OCI-LY7 (cell line): ENCODE measurements at regions not wholly inside any gene's neighbourhood (a gene's known extent, or its start where the extent isn't known, plus 50 kb on each side); places are given as distances from the start of the nearest gene placed in this dataset.

ENCODE experiments used
- BruUV-seq: library from RNA; stranded (reverse); fragments of 400-500 nt; replicated peaks from 2 replicates; lab custom pipeline; 2021; lab: Mats Ljungman, UMichigan
- CTCF ChIA-PET: fragments of 300-600 bp; sonication (Branson Sonifier 250); formaldehyde crosslinking; loops from one replicate; lab custom pipeline; 2022; ENCODE audit warnings: antibody characterized with exemption; ENCODE audit not compliant: unreplicated experiment; lab: Charles Lee
- POLR2A ChIA-PET: fragments of 300-600 bp; sonication (Branson Sonifier 250); formaldehyde crosslinking; loops from one replicate; lab custom pipeline; 2022; ENCODE audit warnings: antibody characterized with exemption; lab: Charles Lee
- DNase-seq: peaks from one replicate; pipeline ENCODE4 v3.0.0-alpha.2; 2015; ENCODE audit warnings: low spot score
- H2AFZ ChIP-seq: fragments of 200-600 bp; sonication (generic), shearing (Covaris generic); 2 replicates; pipeline ENCODE4 v1.6.1; 2014; ENCODE audit warnings: mild to moderate bottlenecking, antibody characterized with exemption, low read length, moderate library complexity
- H3K27ac ChIP-seq: fragments of 200-600 bp; sonication (generic); 2 replicates; pipeline ENCODE4 v1.5.1; 2014; ENCODE audit warnings: mixed run types, low read depth, mild to moderate bottlenecking, moderate library complexity, low read length, inconsistent platforms; ENCODE audit not compliant: poor library complexity, severe bottlenecking
- H3K36me3 ChIP-seq: fragments of 200-600 bp; sonication (generic); 2 replicates; pipeline ENCODE4 v1.6.1; 2014; ENCODE audit warnings: mild to moderate bottlenecking, antibody characterized with exemption, low read length, moderate library complexity, mixed read lengths; ENCODE audit not compliant: insufficient read depth
- H3K4me1 ChIP-seq: fragments of 200-600 bp; sonication (generic); 2 replicates; pipeline ENCODE4 v1.5.1; 2014; ENCODE audit warnings: mild to moderate bottlenecking, low read length; ENCODE audit not compliant: insufficient read depth, poor library complexity, severe bottlenecking
- H3K4me2 ChIP-seq: fragments of 200-600 bp; sonication (generic); 2 replicates; pipeline ENCODE4 v1.6.1; 2014; ENCODE audit warnings: mild to moderate bottlenecking, low read length
- H3K4me3 ChIP-seq: fragments of 200-600 bp; sonication (generic); 2 replicates; pipeline ENCODE4 v1.5.1; 2014; ENCODE audit warnings: mild to moderate bottlenecking, low read depth, low read length; ENCODE audit not compliant: poor library complexity, severe bottlenecking
- H3K79me2 ChIP-seq: fragments of 200-600 bp; sonication (generic); 2 replicates; pipeline ENCODE4 v1.6.1; 2016; ENCODE audit warnings: low read depth, mild to moderate bottlenecking, low read length, moderate library complexity, mixed read lengths; ENCODE audit not compliant: insufficient read depth
- H3K9me2 ChIP-seq: fragments of 200-600 bp; sonication (generic); 2 replicates; pipeline ENCODE4 v1.6.1; 2016; ENCODE audit warnings: mild to moderate bottlenecking, low read length, mixed read lengths; ENCODE audit not compliant: insufficient read depth
- H3K9me3 ChIP-seq: fragments of 200-600 bp; sonication (generic); 2 replicates; pipeline ENCODE4 v1.6.1; 2014; ENCODE audit warnings: mild to moderate bottlenecking, mixed run types, low read length, mixed read lengths
- H4K20me1 ChIP-seq: fragments of 200-600 bp; sonication (generic); 2 replicates; pipeline ENCODE4 v1.6.1; 2014; ENCODE audit warnings: mild to moderate bottlenecking, antibody characterized with exemption, low read length, moderate library complexity, mixed read lengths; ENCODE audit not compliant: insufficient read depth
- EZH2phosphoT487 ChIP-seq: fragments of 200-600 bp; sonication (generic); IDR thresholded peaks from 2 replicates; pipeline ENCODE4 v1.6.1; 2018; ENCODE audit warnings: low read depth, borderline replicate concordance, mild to moderate bottlenecking, mixed run types, antibody characterized with exemption, low read length, moderate library complexity, mixed read lengths
- intact Hi-C: fragments of 100-400 bp; cut with micrococcal nuclease; formaldehyde crosslinking; loops from one replicate; pipeline ENCODE4 v1.10.0; 2022; ENCODE audit not compliant: unreplicated experiment
- TF ChIP-seq, protein P1 (sequence below): fragments of 200-600 bp; sonication (generic); conservative IDR thresholded peaks from 2 replicates; pipeline ENCODE4 v1.5.1; 2014; ENCODE audit warnings: mild to moderate bottlenecking, antibody characterized with exemption, low read length, moderate library complexity, mixed read lengths

DNA sequence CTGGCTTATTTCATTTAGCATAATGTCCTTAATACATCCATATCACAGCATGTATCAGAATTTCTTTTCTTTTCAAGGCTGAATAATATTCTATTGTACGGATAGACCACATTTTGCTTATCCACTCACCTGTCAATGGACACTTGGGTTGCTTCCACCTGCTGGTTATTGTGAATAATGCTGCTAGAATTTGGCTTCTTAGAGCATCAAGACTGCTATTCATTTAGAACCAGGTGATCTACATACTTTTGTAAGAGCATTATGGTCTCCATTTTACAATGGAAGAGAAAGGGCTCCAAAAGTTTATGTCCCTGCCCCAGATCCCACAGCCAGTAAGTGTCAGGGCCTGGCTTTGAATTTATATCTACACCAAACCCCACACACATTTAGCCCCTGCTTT, 100.7 kb upstream of the CD82 start:
- BruUV-seq, result no TSS peak
- H3K27ac ChIP-seq, result no peak overlapping the region
- no peaks in the 10 kb centered on the region for H3K9me2 ChIP-seq
- intact Hi-C loops, result no loop called here
- no peak for TF ChIP-seq EZH2phosphoT487
- TF ChIP-seq, protein P1, sequence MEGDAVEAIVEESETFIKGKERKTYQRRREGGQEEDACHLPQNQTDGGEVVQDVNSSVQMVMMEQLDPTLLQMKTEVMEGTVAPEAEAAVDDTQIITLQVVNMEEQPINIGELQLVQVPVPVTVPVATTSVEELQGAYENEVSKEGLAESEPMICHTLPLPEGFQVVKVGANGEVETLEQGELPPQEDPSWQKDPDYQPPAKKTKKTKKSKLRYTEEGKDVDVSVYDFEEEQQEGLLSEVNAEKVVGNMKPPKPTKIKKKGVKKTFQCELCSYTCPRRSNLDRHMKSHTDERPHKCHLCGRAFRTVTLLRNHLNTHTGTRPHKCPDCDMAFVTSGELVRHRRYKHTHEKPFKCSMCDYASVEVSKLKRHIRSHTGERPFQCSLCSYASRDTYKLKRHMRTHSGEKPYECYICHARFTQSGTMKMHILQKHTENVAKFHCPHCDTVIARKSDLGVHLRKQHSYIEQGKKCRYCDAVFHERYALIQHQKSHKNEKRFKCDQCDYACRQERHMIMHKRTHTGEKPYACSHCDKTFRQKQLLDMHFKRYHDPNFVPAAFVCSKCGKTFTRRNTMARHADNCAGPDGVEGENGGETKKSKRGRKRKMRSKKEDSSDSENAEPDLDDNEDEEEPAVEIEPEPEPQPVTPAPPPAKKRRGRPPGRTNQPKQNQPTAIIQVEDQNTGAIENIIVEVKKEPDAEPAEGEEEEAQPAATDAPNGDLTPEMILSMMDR, result peak; percentile 59
- H3K36me3 ChIP-seq, result no peaks in the 10 kb centered on the region
- no peaks in the 10 kb centered on the region for H4K20me1 ChIP-seq
- H3K79me2 ChIP-seq, result no peaks in the 10 kb centered on the region
- ChIA-PET CTCF (no interaction called here), POLR2A (no interaction called here)
- H3K4me3 ChIP-seq, result no peak overlapping the region
- no peak overlapping the region for H3K4me2 ChIP-seq
- no peaks in the 10 kb centered on the region for H3K4me1 ChIP-seq
- peak; percentile 35 for DNase-seq
- H2AFZ ChIP-seq, result no peak overlapping the region
- H3K9me3 ChIP-seq, result peaks cover 8% of the 10 kb centered on the region; the same call in 1 of the 2 replicates

DNA sequence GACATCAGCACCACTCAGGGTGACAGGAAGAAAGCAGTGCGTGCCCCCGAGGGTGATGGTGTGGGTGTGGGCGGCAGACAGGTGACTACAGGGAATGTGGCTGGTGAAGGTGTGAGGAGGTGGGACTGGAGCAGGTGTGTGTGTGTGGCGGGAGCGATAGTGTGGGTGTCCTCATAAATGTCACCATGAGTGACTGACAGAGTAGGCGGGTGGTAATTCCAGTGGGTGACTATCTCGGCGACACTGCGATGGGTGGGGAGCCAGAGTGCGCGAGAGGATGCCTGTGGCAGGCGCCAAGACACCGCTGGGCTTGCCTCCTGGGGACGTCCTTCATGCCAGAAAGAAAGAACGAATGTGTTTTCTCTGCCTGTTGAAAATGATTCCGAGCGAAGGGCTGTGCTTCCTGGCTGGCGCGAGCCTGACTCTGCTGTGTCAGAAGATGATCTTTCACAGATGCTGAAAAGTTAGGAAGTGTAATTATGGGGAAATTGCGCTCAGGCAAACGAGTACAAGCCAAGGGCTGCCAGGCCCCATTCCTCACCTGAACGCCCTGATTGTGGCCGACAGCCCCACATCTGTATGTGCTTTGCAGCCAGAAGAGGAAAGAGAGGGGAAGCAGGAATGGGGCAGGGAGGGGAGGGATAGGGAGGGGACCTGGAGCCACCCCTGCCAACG, 98.8 kb upstream of the CD82 start:
- H3K9me3 ChIP-seq, result peaks cover 8% of the 10 kb centered on the region; the same call in 1 of the 2 replicates
- H3K36me3 ChIP-seq, result no peaks in the 10 kb centered on the region
- CTCF ChIA-PET, result no interaction called here

DNA sequence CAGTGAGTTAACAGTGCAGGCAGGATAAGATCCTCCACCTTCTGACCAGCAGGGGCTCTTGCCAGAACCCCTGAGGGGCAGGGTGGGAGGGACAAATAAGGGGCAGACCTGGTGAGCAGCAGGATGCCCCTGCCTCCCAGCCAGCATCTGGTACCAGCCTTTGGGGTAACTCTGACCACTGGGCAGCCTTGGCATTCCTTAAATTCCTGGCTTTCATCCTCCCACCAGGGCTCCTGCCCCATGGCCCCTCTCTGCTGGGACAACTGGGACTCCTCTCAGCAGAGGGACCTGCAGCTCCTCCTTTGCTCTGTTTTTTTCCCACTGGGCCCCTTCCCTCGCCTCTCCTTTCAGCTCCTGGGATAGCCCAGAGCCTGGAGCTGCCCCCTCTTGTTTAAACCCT, 98.0 kb upstream of the CD82 start:
- TF ChIP-seq, protein P1, result no peak
- no peak for TF ChIP-seq EZH2phosphoT487
- no TSS peak for BruUV-seq

More for the DNA sequence above, 98.8 kb upstream of the CD82 start:
- no TSS peak for BruUV-seq
- intact Hi-C loops, result no loop called here
- no peak for DNase-seq
- H3K4me2 ChIP-seq, result no peak overlapping the region
- no peak overlapping the region for H2AFZ ChIP-seq
- no peaks in the 10 kb centered on the region for H3K79me2 ChIP-seq
- H3K9me2 ChIP-seq, result no peaks in the 10 kb centered on the region
- H3K4me3 ChIP-seq, result no peak overlapping the region
- POLR2A ChIA-PET, result no interaction called here
- no peaks in the 10 kb centered on the region for H3K4me1 ChIP-seq
- no peaks in the 10 kb centered on the region for H4K20me1 ChIP-seq
- no peak overlapping the region for H3K27ac ChIP-seq
- no peak for TF ChIP-seq EZH2phosphoT487
- TF ChIP-seq, protein P1, result no peak

More for the DNA sequence above, 98.0 kb upstream of the CD82 start:
- Histone ChIP-seq H3K79me2 (no peaks in the 10 kb centered on the region), H3K4me3 (no peak overlapping the region), H3K4me2 (no peak overlapping the region), H3K9me3 (peaks cover 8% of the 10 kb centered on the region; the same call in 1 of the 2 replicates), H4K20me1 (no peaks in the 10 kb centered on the region), H2AFZ (no peak overlapping the region), H3K9me2 (no peaks in the 10 kb centered on the region), H3K27ac (no peak overlapping the region), H3K36me3 (no peaks in the 10 kb centered on the region), H3K4me1 (no peaks in the 10 kb centered on the region)
- ChIA-PET CTCF (interaction anchor here (0.6 kb wide), 1 partner anchor 232 kb away, joined by 3 read pairs; no protein-coding TSS in a partner anchor), POLR2A (no interaction called here)
- intact Hi-C loops, result no loop called here
- DNase-seq, result no peak
